Lower leg skin (tissue), 4 donors: ENCODE measurements at regions not wholly inside any gene's neighbourhood (a gene's known extent, or its start where the extent isn't known, plus 50 kb on each side); places are given as distances from the start of the nearest gene placed in this dataset.
"Not testable (repeated sequence)": the region's sequence is repeated elsewhere in the genome, so short reads cannot be mapped to it uniquely, and the experiment has no call there.

Experiments used
- DNase-seq, 2 donors: peaks; one replicate each; pipeline ENCODE4 v3.0.0-alpha.2; 2019; ENCODE audit warnings: low spot score in 2 of 2
- H3K4me3 ChIP-seq: fragments of 200-600 bp; sonication (generic); 2 replicates; pipeline ENCODE4 v1.5.1; 2017; ENCODE audit warnings: mild to moderate bottlenecking, low read depth; ENCODE audit not compliant: poor library complexity, severe bottlenecking
- POLR2A ChIP-seq, 2 donors: fragments of 450-650 bp; IDR thresholded peaks; one replicate each; pipeline ENCODE4 v1.6.1; 2016 to 2017; ENCODE audit warnings: antibody characterized with exemption in 2 of 2, mild to moderate bottlenecking in 1 of 2, moderate library complexity in 1 of 2
- WGBS, 2 donors: methylation state at CpG; one replicate each; pipeline ENCODE4 v1.1.5; 2018; 5-methylcytosine and 5-hydroxymethylcytosine counted together
- intact Hi-C: fragments of 100-400 bp; cut with DNase I; formaldehyde crosslinking; loops from one replicate; pipeline ENCODE4 v1.15.0; 2023; ENCODE audit warnings: low total_unique reads
- TF ChIP-seq, protein P1 (sequence below), 3 donors: fragments of 450-650 bp; IDR thresholded peaks; one replicate each; pipeline ENCODE4 v1.5.1; 2016; ENCODE audit warnings: antibody characterized with exemption in 3 of 3, mild to moderate bottlenecking in 3 of 3, moderate library complexity in 2 of 3

- TF ChIP-seq POLR2A (IDR thresholded peaks at IDR 0.05) = no peak
- TF ChIP-seq, protein P1, sequence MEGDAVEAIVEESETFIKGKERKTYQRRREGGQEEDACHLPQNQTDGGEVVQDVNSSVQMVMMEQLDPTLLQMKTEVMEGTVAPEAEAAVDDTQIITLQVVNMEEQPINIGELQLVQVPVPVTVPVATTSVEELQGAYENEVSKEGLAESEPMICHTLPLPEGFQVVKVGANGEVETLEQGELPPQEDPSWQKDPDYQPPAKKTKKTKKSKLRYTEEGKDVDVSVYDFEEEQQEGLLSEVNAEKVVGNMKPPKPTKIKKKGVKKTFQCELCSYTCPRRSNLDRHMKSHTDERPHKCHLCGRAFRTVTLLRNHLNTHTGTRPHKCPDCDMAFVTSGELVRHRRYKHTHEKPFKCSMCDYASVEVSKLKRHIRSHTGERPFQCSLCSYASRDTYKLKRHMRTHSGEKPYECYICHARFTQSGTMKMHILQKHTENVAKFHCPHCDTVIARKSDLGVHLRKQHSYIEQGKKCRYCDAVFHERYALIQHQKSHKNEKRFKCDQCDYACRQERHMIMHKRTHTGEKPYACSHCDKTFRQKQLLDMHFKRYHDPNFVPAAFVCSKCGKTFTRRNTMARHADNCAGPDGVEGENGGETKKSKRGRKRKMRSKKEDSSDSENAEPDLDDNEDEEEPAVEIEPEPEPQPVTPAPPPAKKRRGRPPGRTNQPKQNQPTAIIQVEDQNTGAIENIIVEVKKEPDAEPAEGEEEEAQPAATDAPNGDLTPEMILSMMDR (IDR thresholded peaks at IDR 0.05) = no peak
- intact Hi-C loops = no loop called here
- no peak overlapping the region for H3K4me3 ChIP-seq
- WGBS, 2 donors = 71% methylated on average over 2 of the region's 2 CpGs
- DNase-seq = no peak
Measured at GRCh38 chr5:17738446-17738845, 104.2 kb downstream of the TAF11L14 start.

DNA sequence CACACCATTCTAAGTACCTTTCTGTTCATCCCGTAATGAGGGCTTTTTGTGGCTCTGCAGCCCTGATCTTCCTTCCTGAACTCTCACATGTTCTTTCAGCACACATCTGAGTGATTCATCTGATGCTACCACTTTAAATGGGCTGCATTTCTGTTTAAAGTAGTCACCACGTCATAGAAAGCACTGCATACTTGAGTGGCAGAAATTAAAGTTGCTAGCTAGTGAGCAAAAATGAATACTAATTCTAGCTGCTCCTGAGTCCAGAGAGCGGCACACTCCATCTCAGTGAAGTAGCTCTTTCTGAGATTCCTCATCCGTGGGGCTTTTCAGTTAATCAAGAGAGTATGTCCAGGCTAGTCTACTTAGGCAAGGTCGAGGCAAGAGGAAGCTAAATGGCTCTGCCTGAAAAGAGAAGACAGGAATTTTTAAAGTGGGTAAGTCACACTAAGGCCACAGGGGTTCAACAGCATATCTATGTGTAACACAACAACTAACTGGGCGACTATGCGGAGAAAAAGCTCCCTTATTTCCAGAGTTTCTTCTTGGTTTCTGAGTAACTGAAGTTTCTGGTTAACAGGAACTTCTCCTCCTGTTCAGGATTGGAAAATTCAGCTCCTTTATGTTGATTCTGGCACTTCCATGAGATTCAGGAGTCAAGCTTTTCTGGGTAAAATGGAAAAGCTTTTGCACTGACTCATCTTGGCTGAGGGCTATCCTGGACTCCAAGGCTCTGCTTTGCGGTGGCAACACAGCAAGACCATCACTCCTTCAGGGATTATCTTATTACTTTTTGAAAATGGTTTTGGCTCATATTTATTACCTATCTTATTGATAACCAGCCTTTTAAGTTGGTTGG lies 109.5 kb downstream of the TAF11L14 start:
- H3K4me3 ChIP-seq = no peak overlapping the region
- intact Hi-C loops = no loop called here
- TF ChIP-seq POLR2A (IDR thresholded peaks at IDR 0.05) = no peak
- TF ChIP-seq, protein P1 (IDR thresholded peaks at IDR 0.05) = no peak
- WGBS, 2 donors = 67% methylated on average over 8 of the region's 8 CpGs
- no peak for DNase-seq

DNA sequence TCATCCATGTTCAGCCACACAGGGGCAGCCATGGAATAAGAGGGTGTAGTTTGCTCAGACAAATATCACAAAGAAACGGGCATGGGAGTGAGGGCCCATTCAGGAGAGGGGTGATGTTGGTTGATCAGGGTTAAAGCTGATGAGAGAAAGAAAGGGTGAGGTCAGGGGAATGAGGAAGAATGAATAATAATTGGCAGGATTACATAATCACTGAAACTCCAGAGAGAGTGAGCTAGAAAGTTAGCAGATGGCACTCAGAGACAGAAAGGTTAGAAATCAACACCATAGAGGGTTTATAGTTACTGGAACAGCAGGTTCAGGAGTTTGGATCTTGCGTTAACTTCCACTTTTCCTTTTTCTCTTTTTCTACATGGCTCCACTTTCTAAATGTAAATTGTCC lies 113.9 kb downstream of the TAF11L14 start:
- H3K4me3 ChIP-seq = no peak overlapping the region
- intact Hi-C loops = no loop called here
- TF ChIP-seq POLR2A (IDR thresholded peaks at IDR 0.05) = no peak
- TF ChIP-seq, protein P1 (IDR thresholded peaks at IDR 0.05) = no peak
- WGBS, 2 donors = 74 to 86% methylated on average over 2 of the region's 2 CpGs
- no peak for DNase-seq

- DNase-seq = no peak
- intact Hi-C loops = no loop called here
- WGBS, 2 donors = 71 to 84% methylated on average over 1 of the region's 1 CpG
- no peak for TF ChIP-seq POLR2A (IDR thresholded peaks at IDR 0.05)
- TF ChIP-seq, protein P1 (IDR thresholded peaks at IDR 0.05) = no peak
- H3K4me3 ChIP-seq = no peak overlapping the region
Measured at GRCh38 chr5:17748941-17749340, 114.7 kb downstream of the TAF11L14 start.

DNA sequence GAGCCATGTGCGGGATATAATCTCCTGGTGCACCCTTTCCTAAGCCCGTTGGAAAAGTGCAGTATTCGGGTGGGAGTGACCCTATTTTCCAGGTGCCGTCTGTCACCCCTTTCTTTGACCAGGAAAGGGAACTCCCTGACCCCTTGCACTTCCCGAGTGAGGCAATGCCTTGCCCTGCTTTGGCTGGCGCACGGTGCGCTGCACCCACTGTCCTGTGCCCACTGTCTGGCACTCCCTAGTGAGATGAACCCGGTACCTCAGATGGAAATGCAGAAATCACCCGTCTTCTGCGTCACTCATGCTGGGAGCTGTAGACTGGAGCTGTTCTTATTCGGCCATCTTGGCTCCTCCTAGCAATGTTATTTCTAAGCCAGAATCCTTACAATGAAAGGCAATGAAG lies 121.1 kb downstream of the TAF11L14 start:
- H3K4me3 ChIP-seq, DNase-seq, intact Hi-C loops: not testable (repeated sequence)
- 90 to 96% methylated on average over 11 to 12 of the region's 12 CpGs for WGBS, 2 donors

DNA sequence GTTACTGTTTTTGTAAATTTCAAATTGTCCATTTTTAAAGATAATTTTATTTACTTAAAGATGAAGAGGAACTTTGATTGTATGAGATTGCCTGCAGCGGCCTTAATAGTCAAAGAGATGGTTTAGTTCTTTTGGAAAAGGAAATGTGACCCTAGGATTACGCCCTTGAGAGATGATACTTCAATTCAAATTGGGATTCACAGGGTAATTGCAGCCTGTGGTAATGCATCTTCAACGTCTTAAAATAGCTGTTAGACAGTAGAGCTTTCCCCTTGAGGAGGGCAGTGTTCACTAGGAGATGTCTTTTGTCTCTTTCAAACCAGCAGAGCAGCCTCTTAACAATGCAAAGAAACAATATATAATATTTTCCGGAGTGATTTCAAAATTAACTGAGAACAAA lies 127.1 kb downstream of the TAF11L14 start:
- intact Hi-C loops = no loop called here
- no peak for DNase-seq
- 64 to 70% methylated on average over 4 of the region's 4 CpGs for WGBS, 2 donors
- H3K4me3 ChIP-seq = no peak overlapping the region
- no peak for TF ChIP-seq POLR2A (IDR thresholded peaks at IDR 0.05)
- TF ChIP-seq, protein P1 (IDR thresholded peaks at IDR 0.05) = no peak
